GM12878 (cell line): ENCODE measurements at regions not wholly inside any gene's neighbourhood (a gene's known extent, or its start where the extent isn't known, plus 50 kb on each side); places are given as distances from the start of the nearest gene placed in this dataset.

Experiments used
- ATAC-seq: fragments of 200-7000 bp; cut with Tn5 transposase; 3 replicates; pipeline ENCODE4 v1.9.1; 2020; ENCODE audit warnings: mild to moderate bottlenecking, moderate library complexity
- BruUV-seq: library from RNA; stranded (reverse); fragments of 400-500 nt; replicated peaks from 2 replicates; lab custom pipeline; 2021; lab: Mats Ljungman, UMichigan
- CTCF ChIA-PET: fragments of 300-600 bp; sonication (Branson Sonifier 250); formaldehyde crosslinking; extraction: SDS; loops from one replicate; lab custom pipeline; 2021; ENCODE audit warnings: inconsistent platforms; lab: Yijun Ruan, JAX
- POLR2A ChIA-PET: fragments of 350-600 bp; formaldehyde crosslinking; extraction: SDS; loops from one replicate; lab custom pipeline; 2021; ENCODE audit warnings: inconsistent platforms; lab: Charles Lee
- RAD21 ChIA-PET: fragments of 300-600 bp; sonication (Branson Sonifier 250); formaldehyde crosslinking; loops from one replicate; lab custom pipeline; 2023; ENCODE audit warnings: antibody characterized with exemption; ENCODE audit not compliant: unreplicated experiment; lab: Charles Lee
- SMC1A ChIA-PET: fragments of 300-600 bp; sonication (Branson Sonifier 250); formaldehyde crosslinking; loops from one replicate; lab custom pipeline; 2023; ENCODE audit not compliant: unreplicated experiment, uncharacterized antibody; lab: Charles Lee
- DNase-seq: peaks from one replicate; pipeline ENCODE4 v3.0.0-alpha.2; 2011; ENCODE audit warnings: low read depth, low spot score
- FAIRE-seq: peaks from 3 replicates; lab custom pipeline; 2011; peaks lifted over from hg19 to GRCh38; lab: Jason Lieb, UNC
- H2AFZ ChIP-seq: 2 replicates; pipeline ENCODE4 v1.6.0; 2011; ENCODE audit warnings: low read depth, low read length, control low read depth; ENCODE audit not compliant: control insufficient read depth
- H3K27ac ChIP-seq: 2 replicates; pipeline ENCODE4 v1.5.1; 2011; ENCODE audit warnings: control low read depth; ENCODE audit not compliant: control insufficient read depth, insufficient read depth
- H3K27me3 ChIP-seq, 2 experiments: replicated peaks in 1 of 2; 2 replicates each; pipeline versions ENCODE4 v1.6.0 to v1.6.1; 2011; ENCODE audit warnings: low read length in 1 of 2; ENCODE audit not compliant: control insufficient read depth in 2 of 2, insufficient read depth in 2 of 2
- H3K36me3 ChIP-seq, 2 experiments: 2 replicates each; pipeline ENCODE4 v1.5.1; 2011; ENCODE audit warnings: low read length in 1 of 2; ENCODE audit not compliant: control insufficient read depth in 2 of 2, insufficient read depth in 2 of 2
- H3K4me1 ChIP-seq: 2 replicates; pipeline ENCODE4 v1.6.1; 2011; ENCODE audit warnings: mild to moderate bottlenecking, low read length, moderate library complexity, mixed read lengths; ENCODE audit not compliant: control insufficient read depth, insufficient read depth
- H3K4me2 ChIP-seq: 2 replicates; pipeline ENCODE4 v1.6.0; 2011; ENCODE audit warnings: control low read depth; ENCODE audit not compliant: control insufficient read depth, insufficient read depth
- H3K4me3 ChIP-seq: fragments of 200-600 bp; sonication (generic); 2 replicates; pipeline ENCODE4 v1.5.1; 2016
- H3K79me2 ChIP-seq: 2 replicates; pipeline ENCODE4 v1.6.0; 2011; ENCODE audit warnings: low read length; ENCODE audit not compliant: control insufficient read depth, insufficient read depth
- H3K9ac ChIP-seq: 2 replicates; pipeline ENCODE4 v1.8.0; 2011; ENCODE audit warnings: low read length, control low read depth, mixed read lengths; ENCODE audit not compliant: control insufficient read depth, insufficient read depth
- H3K9me3 ChIP-seq: replicated peaks from 3 replicates; pipeline ENCODE4 v1.5.1; 2011; ENCODE audit warnings: mild to moderate bottlenecking, low read length; ENCODE audit not compliant: control insufficient read depth, insufficient read depth
- H4K20me1 ChIP-seq: 2 replicates; pipeline ENCODE4 v1.6.0; 2011; ENCODE audit not compliant: control insufficient read depth, insufficient read depth
- ATF7 ChIP-seq: fragments of 450-650 bp; IDR thresholded peaks from 2 replicates; pipeline ENCODE4 v1.6.1; 2016; ENCODE audit warnings: low read depth, mild to moderate bottlenecking
- CHD2 ChIP-seq: IDR thresholded peaks from 2 replicates; pipeline ENCODE4 v1.6.1; 2011; ENCODE audit warnings: low read depth, low read length, improper control_type of control experiment, borderline replicate concordance
- CUX1 ChIP-seq: IDR thresholded peaks from 2 replicates; pipeline ENCODE4 v1.6.1; 2012; ENCODE audit warnings: improper control_type of control experiment, low read depth, low read length; ENCODE audit not compliant: insufficient replicate concordance
- NR2F1 ChIP-seq: fragments of 450-650 bp; conservative IDR thresholded peaks from 2 replicates; pipeline ENCODE4 v1.6.1; 2017; ENCODE audit warnings: mild to moderate bottlenecking
- PML ChIP-seq: IDR thresholded peaks from 2 replicates; pipeline ENCODE4 v1.6.1; 2012; ENCODE audit warnings: low read length, inconsistent platforms
- POU2F2 ChIP-seq: IDR thresholded peaks from 3 replicates; pipeline ENCODE4 v1.6.1; 2011; ENCODE audit warnings: low read depth, mild to moderate bottlenecking, low read length, borderline replicate concordance
- SMAD5 ChIP-seq: IDR thresholded peaks from 2 replicates; pipeline ENCODE4 v1.6.1; 2016; ENCODE audit warnings: antibody characterized with exemption, low read depth
- SP1 ChIP-seq: IDR thresholded peaks from one replicate; pipeline ENCODE4 v1.6.1; 2011; ENCODE audit warnings: low read depth, low read length
- ZNF592 ChIP-seq: fragments of 450-650 bp; IDR thresholded peaks from 2 replicates; pipeline ENCODE4 v1.6.1; 2017; ENCODE audit warnings: mild to moderate bottlenecking, moderate library complexity
- ZNF622 ChIP-seq: fragments of 450-650 bp; IDR thresholded peaks from 2 replicates; pipeline ENCODE4 v1.6.1; 2017; ENCODE audit warnings: mild to moderate bottlenecking, inconsistent platforms
- ZSCAN29 ChIP-seq: fragments of 450-650 bp; IDR thresholded peaks from 2 replicates; pipeline ENCODE4 v1.6.1; 2017; ENCODE audit warnings: mild to moderate bottlenecking, moderate library complexity
- WGBS: methylation state at CpG from one replicate; pipeline ENCODE4 v1.1.6; 2016; ENCODE audit warnings: low lambda C conversion rate; ENCODE audit not compliant: insufficient replicate concordance, insufficient coverage; ENCODE audit errors: missing lambda C conversion rate; 5-methylcytosine and 5-hydroxymethylcytosine counted together
- in situ Hi-C: fragments of 300-500 bp; cut with MboI; formaldehyde crosslinking; loops from 9 replicates; pipeline ENCODE4 v1.14.3; 2018; ENCODE audit warnings: mixed read lengths
- intact Hi-C: fragments of 100-400 bp; cut with micrococcal nuclease; formaldehyde crosslinking; loops from one replicate; pipeline ENCODE4 v1.14.2; 2022; ENCODE audit not compliant: unreplicated experiment

- no peaks in the 10 kb centered on the region for H3K27me3 ChIP-seq
- no peaks in the 10 kb centered on the region for H4K20me1 ChIP-seq
Observed at GRCh38 chr18:53792762-53793161, 431.7 kb downstream of the MBD2 start.

GRCh38 chr18:53790786-53791185, 433.7 kb downstream of the MBD2 start:
- Histone ChIP-seq H3K27ac (no peak overlapping the region), H4K20me1 (no peaks in the 10 kb centered on the region), H3K4me2 (no peak overlapping the region), H3K79me2 (no peaks in the 10 kb centered on the region), H2AFZ (no peak overlapping the region), H3K4me3 (no peak overlapping the region), H3K4me1 (no peaks in the 10 kb centered on the region), H3K27me3 (no peaks in the 10 kb centered on the region), H3K36me3 (no peaks in the 10 kb centered on the region), H3K9ac (no peak overlapping the region), H3K9me3 (no peaks in the 10 kb centered on the region)
- in situ Hi-C loops (no loop called here), intact Hi-C loops (no loop called here)
- no TSS peak for BruUV-seq
- SMC1A ChIA-PET, result interaction anchor here (0.7 kb wide), 1 partner anchor 23 kb away, joined by 3 read pairs; no protein-coding TSS in a partner anchor
- RAD21 ChIA-PET, result no interaction called here
- no peak for FAIRE-seq
- CTCF ChIA-PET, result interaction anchor here (0.6 to 1.3 kb wide), 2 partner anchors 9 to 361 kb away, joined by 3 to 4 read pairs; no protein-coding TSS in a partner anchor
- no peak for ATAC-seq
- no peak for DNase-seq
- POLR2A ChIA-PET, result no interaction called here
- no peak for TF ChIP-seq ZNF622
- TF ChIP-seq ZSCAN29, result no peak
- no peak for TF ChIP-seq CHD2
- no peak for TF ChIP-seq SMAD5
- no peak for TF ChIP-seq CUX1
- no peak for TF ChIP-seq PML
- TF ChIP-seq ZNF592, result no peak
- no peak for TF ChIP-seq SP1
- no peak for TF ChIP-seq NR2F1

More at GRCh38 chr18:53792762-53793161, 431.7 kb downstream of the MBD2 start:
- intact Hi-C loops, result no loop called here
- TF ChIP-seq ATF7, result 0 out of 2 replicates have a peak, but pooled peaks have one; percentile 45
- TF ChIP-seq POU2F2, result no peak
- TF ChIP-seq, all 136 proteins: peak for 1
- Histone ChIP-seq H3K27ac (no peak overlapping the region), H3K36me3 (no peaks in the 10 kb centered on the region), H2AFZ (no peak overlapping the region), H3K4me1 (no peaks in the 10 kb centered on the region), H3K4me2 (no peak overlapping the region), H3K9me3 (no peaks in the 10 kb centered on the region), H3K4me3 (no peak overlapping the region), H3K9ac (no peak overlapping the region), H3K79me2 (no peaks in the 10 kb centered on the region)
- in situ Hi-C loops, result no loop called here
- no peak for ATAC-seq
- ChIA-PET SMC1A (no interaction called here), RAD21 (no interaction called here), CTCF (no interaction called here), POLR2A (no interaction called here)
- BruUV-seq, result no TSS peak
- 27% methylated on average over 4 of the region's 4 CpGs for WGBS
- no peak for FAIRE-seq
- DNase-seq, result no peak
